Caki2 (cell line): ENCODE measurements at regions not wholly inside any gene's neighbourhood (a gene's known extent, or its start where the extent isn't known, plus 50 kb on each side); places are given as distances from the start of the nearest gene placed in this dataset.

ENCODE experiments used
- DNase-seq: peaks from one replicate; pipeline ENCODE4 v3.0.0-alpha.2; 2015; ENCODE audit warnings: low read depth
- in situ Hi-C: cut with HindIII; loops from 2 replicates; pipeline ENCODE4 v1.10.0; 2016; ENCODE audit warnings: low sequenced_read_pairs, low pct_unique_long_range_greater_than_20kb, mixed read lengths

GRCh38 chr9:126146254-126147145, 180.1 kb upstream of the MVB12B start:
- DNase-seq: no peak

DNA sequence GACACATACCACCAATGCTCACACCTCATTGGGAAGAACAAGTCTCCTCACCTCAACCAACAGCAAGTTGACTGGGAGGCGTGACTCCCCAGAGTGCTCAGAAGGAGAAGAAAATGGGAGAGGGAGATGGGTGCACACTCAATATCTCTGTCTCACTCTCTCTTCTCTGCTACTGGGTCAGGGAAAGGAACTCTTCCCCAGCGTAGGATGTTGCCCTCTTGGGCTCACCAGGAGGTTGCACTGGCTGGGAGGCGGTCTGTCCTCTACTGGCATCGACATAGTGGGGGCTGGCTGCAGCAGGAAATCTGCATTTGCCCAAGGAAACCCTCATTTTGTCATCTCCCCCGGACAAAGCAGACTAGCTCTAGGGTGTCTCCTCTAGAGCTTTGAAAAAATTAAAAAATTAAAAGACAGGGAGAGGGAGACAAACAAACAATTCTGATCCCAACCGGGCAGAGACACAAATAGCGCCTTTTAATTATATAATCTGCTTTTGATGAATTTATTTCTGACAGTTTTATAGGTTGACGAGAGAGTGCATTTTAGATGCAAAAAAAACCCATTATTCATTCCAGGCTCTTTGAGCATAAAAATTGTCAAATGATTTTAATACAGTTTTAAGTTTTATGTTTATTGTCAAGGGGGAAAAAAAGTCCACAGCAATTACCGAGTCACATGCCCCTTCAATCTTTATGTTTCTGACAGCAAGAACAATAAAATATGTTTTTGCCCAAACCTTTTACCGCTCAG, 179.3 kb upstream of the MVB12B start:
- no peak for DNase-seq
- in situ Hi-C loops: no loop called here

More at GRCh38 chr9:126146254-126147145, 180.1 kb upstream of the MVB12B start:
- in situ Hi-C loops: no loop called here

DNA sequence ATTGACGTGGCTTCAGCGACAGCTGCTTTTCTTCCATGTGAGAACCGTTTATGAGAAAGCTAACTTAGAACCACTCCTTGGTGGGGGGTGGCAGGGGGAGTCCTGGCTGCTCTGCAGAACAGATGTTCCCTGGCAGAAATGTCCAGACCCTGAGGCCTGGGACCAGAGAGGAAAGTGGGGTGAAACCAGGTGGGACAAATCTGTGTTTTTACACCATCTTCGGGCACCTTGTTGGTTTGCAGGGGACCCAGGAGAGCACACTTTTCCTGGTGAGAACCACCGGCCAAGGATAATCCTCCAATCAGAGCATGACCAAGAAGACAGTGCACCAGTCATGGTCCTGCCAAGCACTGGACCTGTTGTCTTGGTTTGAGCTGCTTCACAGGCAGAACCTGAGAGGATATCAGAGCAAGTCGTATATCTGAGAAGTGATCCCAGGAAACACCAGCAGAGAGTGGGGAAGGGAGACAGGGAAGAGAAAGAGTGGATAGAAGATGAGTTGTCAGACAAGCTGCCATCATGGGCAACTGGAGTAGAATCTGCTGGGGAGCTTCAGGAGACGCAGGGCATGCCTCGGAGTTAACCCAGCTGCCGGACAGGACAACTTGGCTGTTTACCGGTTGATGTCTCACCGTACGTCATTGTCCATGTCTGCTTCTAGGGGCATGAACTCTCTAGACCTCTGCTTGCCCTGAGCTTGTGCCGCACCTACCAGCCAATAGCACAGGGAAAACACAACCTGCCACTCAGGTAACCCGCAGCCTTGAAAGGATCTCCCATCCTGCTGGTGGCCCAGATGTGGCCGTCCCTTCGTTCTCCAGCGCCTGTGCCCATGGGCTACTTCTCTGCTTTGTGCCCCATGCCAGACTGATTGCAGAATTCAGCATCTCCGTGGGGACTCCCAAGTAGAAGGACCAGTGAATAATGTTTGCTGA, 178.4 kb upstream of the MVB12B start:
- in situ Hi-C loops: no loop called here
- DNase-seq: no peak

DNA sequence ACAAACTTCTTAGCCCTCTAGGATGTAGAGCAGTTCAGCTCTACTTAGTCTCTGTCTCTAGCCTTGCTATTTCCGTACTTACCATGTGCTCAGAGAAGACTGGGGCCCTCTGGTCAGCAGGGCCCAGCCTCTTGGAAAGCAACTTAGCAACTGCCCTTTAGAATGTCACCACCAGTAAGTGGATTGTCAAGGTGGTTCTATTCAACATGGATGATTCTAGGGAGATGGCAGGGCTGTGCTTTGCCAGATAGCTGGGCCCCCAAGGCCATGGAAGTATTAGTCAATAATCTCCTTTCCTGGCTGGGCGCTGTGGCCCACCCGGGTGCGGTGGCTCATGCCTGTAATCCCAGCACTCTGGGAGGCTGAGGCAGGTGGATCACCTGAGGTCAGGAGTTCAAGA, 177.6 kb upstream of the MVB12B start:
- DNase-seq: no peak
- in situ Hi-C loops: no loop called here

GRCh38 chr9:126149661-126150060, 177.0 kb upstream of the MVB12B start:
- no peak for DNase-seq
- in situ Hi-C loops: no loop called here

DNA sequence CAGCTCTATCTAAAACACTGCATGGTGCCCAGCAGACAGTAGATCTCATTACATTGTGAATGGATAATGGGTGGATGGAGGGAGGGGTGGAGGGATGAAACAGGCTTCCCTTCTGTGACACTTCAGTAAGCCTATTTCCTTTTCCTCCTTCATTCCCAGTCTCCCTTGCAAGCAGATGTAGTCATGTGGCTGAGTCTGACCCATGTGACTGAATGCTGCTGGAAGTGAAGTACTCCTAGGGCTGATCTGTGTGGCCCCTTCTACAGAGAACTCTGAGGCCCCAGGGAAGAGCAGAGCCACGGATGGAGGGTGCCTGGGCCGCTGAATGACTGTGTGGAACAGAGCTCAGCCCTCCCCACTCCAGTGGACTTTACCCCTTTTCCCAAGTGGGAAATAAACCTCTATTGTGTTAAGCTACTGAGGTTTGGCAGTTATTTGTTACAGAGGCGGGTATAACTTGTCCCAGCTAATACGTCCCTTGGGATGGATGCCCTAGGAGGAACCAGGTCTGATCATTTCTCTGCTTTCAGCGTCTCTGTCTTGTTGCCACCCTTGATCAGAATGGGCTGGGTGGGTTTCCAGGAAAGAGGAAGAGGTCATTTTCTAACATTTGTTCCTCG, 176.1 kb upstream of the MVB12B start:
- in situ Hi-C loops: no loop called here
- DNase-seq: no peak

GRCh38 chr9:126151031-126151685, 175.5 kb upstream of the MVB12B start:
- no peak for DNase-seq
- in situ Hi-C loops: no loop called here

GRCh38 chr9:126151686-126152134, 174.9 kb upstream of the MVB12B start:
- in situ Hi-C loops: no loop called here
- no peak for DNase-seq

DNA sequence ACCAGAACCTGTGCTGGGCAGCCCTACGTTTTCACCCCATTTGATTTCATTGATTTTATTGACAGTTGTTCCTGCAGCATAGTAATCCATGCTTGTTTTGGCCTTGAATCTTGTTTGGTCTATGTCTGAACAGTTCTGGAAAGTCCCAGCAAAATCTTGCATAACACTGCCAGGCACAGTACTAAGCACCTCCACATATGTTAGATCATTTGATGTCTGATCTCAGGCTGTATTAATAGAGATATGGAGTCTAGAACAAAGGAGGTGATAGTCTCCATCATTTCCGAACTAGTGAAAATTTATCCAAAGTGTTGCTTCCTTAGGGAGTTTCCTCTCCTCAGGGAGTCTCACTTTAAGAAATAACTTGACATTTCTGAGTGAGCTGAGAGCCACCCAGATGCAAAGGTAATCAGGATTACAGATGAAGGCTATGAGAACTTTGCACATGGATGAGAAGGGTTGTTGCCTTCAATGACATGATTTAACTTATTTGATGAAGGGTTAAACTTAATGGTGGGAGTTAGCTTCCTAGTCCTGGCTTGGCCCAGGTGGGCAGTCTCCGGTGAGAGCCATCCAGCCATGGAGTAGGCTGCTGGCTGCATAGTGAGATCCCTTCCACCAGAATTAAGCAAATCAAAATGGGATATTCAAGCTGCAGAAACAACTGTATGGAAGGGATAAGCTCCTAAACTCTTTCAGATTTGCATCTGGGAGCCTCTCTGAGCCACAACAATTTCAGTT, 173.8 kb upstream of the MVB12B start:
- DNase-seq: no peak
- in situ Hi-C loops: no loop called here

- DNase-seq: no peak
- in situ Hi-C loops: no loop called here
Measured at GRCh38 chr9:126153382-126153781, 173.2 kb upstream of the MVB12B start.

- in situ Hi-C loops: no loop called here
- DNase-seq: no peak
Measured at GRCh38 chr9:126154182-126154827, 172.3 kb upstream of the MVB12B start.

- no peak for DNase-seq
- in situ Hi-C loops: no loop called here
Measured at GRCh38 chr9:126154869-126155268, 171.8 kb upstream of the MVB12B start.

- DNase-seq: no peak
- in situ Hi-C loops: no loop called here
Measured at GRCh38 chr9:126155756-126156664, 170.6 kb upstream of the MVB12B start.

GRCh38 chr9:126156898-126157297, 169.7 kb upstream of the MVB12B start:
- in situ Hi-C loops: no loop called here

GRCh38 chr9:126157423-126157822, 169.2 kb upstream of the MVB12B start:
- no peak for DNase-seq
- in situ Hi-C loops: no loop called here

More at GRCh38 chr9:126156898-126157297, 169.7 kb upstream of the MVB12B start:
- DNase-seq: no peak
